Left lung (tissue), 4 donors: ENCODE measurements at regions not wholly inside any gene's neighbourhood (a gene's known extent, or its start where the extent isn't known, plus 50 kb on each side); places are given as distances from the start of the nearest gene placed in this dataset.

Experiments
- ATAC-seq: fragments of 200-7000 bp; cut with Tn5 transposase; one replicate; pipeline ENCODE4 v1.9.1; 2020; ENCODE audit warnings: moderate library complexity
- DNase-seq, 4 donors: peaks; one replicate each; pipeline ENCODE4 v3.0.0-alpha.2; 2013 to 2020
- H3K27ac ChIP-seq, 2 donors: fragments of 200-600 bp; sonication (generic) in 1 of 2; one replicate each; pipeline versions ENCODE4 v1.5.0 to v1.8.0; 2020 to 2021
- H3K27me3 ChIP-seq, 2 donors: fragments of 200-600 bp; sonication (generic) in 1 of 2; one replicate each; pipeline versions ENCODE4 v1.5.0 to v1.8.0; 2020 to 2021
- H3K36me3 ChIP-seq, 2 donors: fragments of 200-600 bp; sonication (generic) in 1 of 2; one replicate each; pipeline versions ENCODE4 v1.5.0 to v1.8.0; 2020 to 2021
- H3K4me1 ChIP-seq, 2 donors: fragments of 200-600 bp; one replicate each; pipeline ENCODE4 v1.8.0; 2021
- H3K4me3 ChIP-seq, 2 donors: fragments of 200-600 bp; sonication (generic) in 1 of 2; one replicate each; pipeline versions ENCODE4 v1.5.0 to v1.8.0; 2020 to 2021; ENCODE audit warnings: mild to moderate bottlenecking in 1 of 2
- H3K9me3 ChIP-seq, 2 donors: fragments of 200-600 bp; sonication (generic) in 1 of 2; one replicate each; pipeline versions ENCODE4 v1.5.0 to v1.8.0; 2020 to 2021
- intact Hi-C, 2 donors: fragments of 100-400 bp; cut with DNase I; formaldehyde crosslinking; loops; one replicate each; pipeline versions ENCODE4 v1.11.2 to v1.14.2; 2022
- TF ChIP-seq, protein P1 (sequence below), 2 donors: fragments of 200-600 bp; sonication (generic) in 1 of 2; IDR thresholded peaks; one replicate each; pipeline versions ENCODE4 v1.5.0 to v1.8.0; 2021; ENCODE audit warnings: antibody characterized with exemption in 2 of 2
- donor health status: DM: no; HTN: yes; CAD: no.
- donor health status: DM: no; HTN: no; CAD: no.

DNA sequence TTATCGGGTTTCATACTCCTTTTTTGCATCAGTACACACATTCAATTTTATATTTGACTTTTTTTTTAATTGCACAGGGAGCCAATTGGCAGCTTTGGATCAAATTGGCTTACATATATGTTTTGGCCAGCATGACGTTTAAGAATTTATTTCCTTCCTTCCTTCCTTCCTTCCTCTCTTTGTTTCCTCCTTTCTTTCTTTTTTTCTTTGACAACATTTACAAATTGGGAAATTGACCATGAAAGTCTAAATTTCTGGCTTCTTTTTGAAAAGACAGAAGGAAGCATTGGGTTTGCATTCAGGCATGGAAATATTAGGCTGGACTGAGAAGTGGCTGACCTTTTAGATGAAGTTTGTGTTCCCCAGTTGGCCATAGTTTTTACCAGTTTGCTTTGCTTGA is 103.4 kb upstream of the IGSF10 start:
- intact Hi-C loops = no loop called here
- TF ChIP-seq, protein P1, sequence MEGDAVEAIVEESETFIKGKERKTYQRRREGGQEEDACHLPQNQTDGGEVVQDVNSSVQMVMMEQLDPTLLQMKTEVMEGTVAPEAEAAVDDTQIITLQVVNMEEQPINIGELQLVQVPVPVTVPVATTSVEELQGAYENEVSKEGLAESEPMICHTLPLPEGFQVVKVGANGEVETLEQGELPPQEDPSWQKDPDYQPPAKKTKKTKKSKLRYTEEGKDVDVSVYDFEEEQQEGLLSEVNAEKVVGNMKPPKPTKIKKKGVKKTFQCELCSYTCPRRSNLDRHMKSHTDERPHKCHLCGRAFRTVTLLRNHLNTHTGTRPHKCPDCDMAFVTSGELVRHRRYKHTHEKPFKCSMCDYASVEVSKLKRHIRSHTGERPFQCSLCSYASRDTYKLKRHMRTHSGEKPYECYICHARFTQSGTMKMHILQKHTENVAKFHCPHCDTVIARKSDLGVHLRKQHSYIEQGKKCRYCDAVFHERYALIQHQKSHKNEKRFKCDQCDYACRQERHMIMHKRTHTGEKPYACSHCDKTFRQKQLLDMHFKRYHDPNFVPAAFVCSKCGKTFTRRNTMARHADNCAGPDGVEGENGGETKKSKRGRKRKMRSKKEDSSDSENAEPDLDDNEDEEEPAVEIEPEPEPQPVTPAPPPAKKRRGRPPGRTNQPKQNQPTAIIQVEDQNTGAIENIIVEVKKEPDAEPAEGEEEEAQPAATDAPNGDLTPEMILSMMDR (IDR thresholded peaks at IDR 0.05) = no peak
- peaks cover 0 to 6% of the 10 kb centered on the region in 2 donors for H3K4me1 ChIP-seq
- no peak overlapping the region for H3K4me3 ChIP-seq
- H3K9me3 ChIP-seq = no peaks in the 10 kb centered on the region
- ATAC-seq (no peak), DNase-seq (no peak)
- no peaks in the 10 kb centered on the region for H3K36me3 ChIP-seq
- H3K27me3 ChIP-seq = no peaks in the 10 kb centered on the region
- H3K27ac ChIP-seq = no peak overlapping the region

DNA sequence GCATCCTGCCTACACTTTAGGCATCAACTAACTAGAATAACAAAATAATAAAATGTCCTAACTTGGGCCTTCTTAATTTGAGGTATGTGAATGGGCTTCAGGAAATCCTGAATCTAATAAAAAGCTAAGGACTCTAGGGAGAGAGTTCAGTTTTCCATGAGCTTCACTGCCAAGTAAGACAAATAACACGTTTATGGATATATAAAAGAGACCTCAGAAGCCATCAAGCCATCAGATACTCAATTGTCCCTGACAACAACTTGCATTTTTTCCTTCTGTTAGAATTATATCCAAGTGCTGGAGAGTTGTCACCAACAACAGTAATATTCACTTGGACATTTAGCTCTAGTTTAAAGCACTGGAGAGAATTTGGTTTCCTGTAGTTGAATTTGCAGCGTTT is 102.4 kb upstream of the IGSF10 start:
- Histone ChIP-seq H3K36me3 (no peaks in the 10 kb centered on the region), H3K27me3 (no peaks in the 10 kb centered on the region), H3K9me3 (no peaks in the 10 kb centered on the region), H3K27ac (no peak overlapping the region), H3K4me3 (no peak overlapping the region), H3K4me1 (peaks cover 0 to 6% of the 10 kb centered on the region in 2 donors)
- no peak for DNase-seq
- TF ChIP-seq, protein P1 (IDR thresholded peaks at IDR 0.05) = no peak
- intact Hi-C loops = no loop called here
- ATAC-seq = no peak

DNA sequence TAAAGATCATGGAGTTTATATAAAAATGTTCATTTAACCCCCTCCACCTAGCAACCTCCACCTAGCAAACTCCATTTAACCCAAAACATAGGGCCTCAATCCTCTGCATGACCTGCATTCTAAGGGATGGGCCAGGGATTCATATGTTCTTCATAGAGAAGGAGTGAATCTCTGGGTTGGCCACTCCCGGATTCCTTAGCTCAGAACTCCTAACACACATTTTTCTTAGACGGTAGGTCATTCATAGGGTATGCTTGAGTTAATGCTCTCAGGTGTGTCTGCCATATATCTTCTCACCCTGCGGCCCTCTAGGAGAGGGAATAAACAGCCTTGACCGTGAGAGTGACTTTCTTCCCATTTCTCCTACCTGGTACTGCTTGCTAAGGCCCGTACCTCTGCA is 102.0 kb upstream of the IGSF10 start:
- intact Hi-C loops = no loop called here
- H3K36me3 ChIP-seq = no peaks in the 10 kb centered on the region
- ATAC-seq = no peak
- H3K4me1 ChIP-seq = peaks cover 0 to 6% of the 10 kb centered on the region in 2 donors
- H3K27ac ChIP-seq = no peak overlapping the region
- TF ChIP-seq, protein P1 (IDR thresholded peaks at IDR 0.05) = no peak
- DNase-seq = no peak
- no peaks in the 10 kb centered on the region for H3K27me3 ChIP-seq
- H3K4me3 ChIP-seq = no peak overlapping the region
- H3K9me3 ChIP-seq = no peaks in the 10 kb centered on the region

DNA sequence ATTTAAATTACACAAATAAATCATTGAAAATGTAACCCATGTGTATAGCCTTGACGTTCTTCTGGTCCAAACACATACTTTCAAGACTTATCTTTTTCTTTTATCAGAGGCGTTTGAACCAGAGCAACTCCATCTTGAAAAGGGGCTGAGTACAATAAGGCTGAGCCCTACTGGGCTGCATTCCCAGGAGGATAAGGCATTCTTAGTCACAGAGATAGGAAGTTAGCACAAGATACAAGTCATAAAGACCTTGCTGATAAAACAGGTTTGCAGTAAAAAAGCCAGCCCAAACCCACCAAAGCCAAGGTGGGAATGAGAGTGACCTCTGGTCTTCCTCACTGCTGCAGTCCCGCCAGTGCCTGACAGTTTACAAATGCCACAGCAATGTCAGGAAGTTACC is 101.0 kb upstream of the IGSF10 start:
- Histone ChIP-seq H3K27me3 (no peaks in the 10 kb centered on the region), H3K36me3 (no peaks in the 10 kb centered on the region), H3K4me1 (peaks cover 0 to 6% of the 10 kb centered on the region in 2 donors), H3K9me3 (no peaks in the 10 kb centered on the region), H3K4me3 (no peak overlapping the region), H3K27ac (no peak overlapping the region)
- DNase-seq = no peak
- no peak for ATAC-seq
- intact Hi-C loops = no loop called here
- TF ChIP-seq, protein P1 (IDR thresholded peaks at IDR 0.05) = no peak

DNA sequence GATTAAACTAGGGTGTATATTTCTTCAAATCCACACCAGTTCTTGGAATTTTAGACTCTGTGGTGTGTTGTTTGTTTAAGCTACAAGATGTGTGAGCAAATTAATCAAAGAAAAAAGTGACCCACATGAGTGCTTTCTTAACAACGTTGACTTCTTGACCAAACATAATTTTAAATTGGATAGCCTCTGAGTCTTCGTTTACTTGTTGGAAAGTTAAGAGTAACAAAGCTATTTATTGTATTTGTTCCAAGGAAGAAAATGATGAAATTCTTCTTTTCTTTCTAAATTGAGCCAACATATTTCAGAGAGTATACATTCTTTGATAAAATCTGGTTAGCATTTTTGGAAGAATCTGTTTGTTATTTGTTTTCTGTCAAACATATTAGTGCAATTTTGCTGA is 99.9 kb upstream of the IGSF10 start:
- intact Hi-C loops = no loop called here
- Histone ChIP-seq H3K4me1 (peaks cover 0 to 6% of the 10 kb centered on the region in 2 donors), H3K27me3 (no peaks in the 10 kb centered on the region), H3K4me3 (no peak overlapping the region), H3K9me3 (no peaks in the 10 kb centered on the region), H3K36me3 (no peaks in the 10 kb centered on the region), H3K27ac (no peak overlapping the region)
- TF ChIP-seq, protein P1 (IDR thresholded peaks at IDR 0.05) = no peak
- ATAC-seq (peak; percentile 78), DNase-seq (peak in 2 of 4 donors; percentile 58 to 69)
